Liver (tissue), 8 donors: ENCODE measurements at regions not wholly inside any gene's neighbourhood (a gene's known extent, or its start where the extent isn't known, plus 50 kb on each side); places are given as distances from the start of the nearest gene placed in this dataset.

ENCODE experiments used
- DNase-seq: peaks from one replicate; pipeline ENCODE4 v3.0.0-alpha.2; 2017; ENCODE audit warnings: low spot score
- H3K27ac ChIP-seq, 2 donors: one replicate each; pipeline ENCODE4 v1.7.0; 2013; ENCODE audit warnings: inconsistent platforms in 2 of 2, low read length in 2 of 2, control low read depth in 1 of 2, low read depth in 1 of 2, mild to moderate bottlenecking in 1 of 2
- H3K27me3 ChIP-seq, 4 donors: one replicate each; pipeline versions ENCODE4 v1.6.1 to v1.7.0; 2013; ENCODE audit warnings: low read length in 3 of 4, inconsistent platforms in 1 of 4, mild to moderate bottlenecking in 1 of 4, moderate library complexity in 1 of 4; ENCODE audit not compliant: control insufficient read depth in 4 of 4, insufficient read depth in 4 of 4
- H3K36me3 ChIP-seq, 4 donors: one replicate each; pipeline versions ENCODE4 v1.6.1 to v1.7.0; 2013; ENCODE audit warnings: low read length in 3 of 4, mild to moderate bottlenecking in 3 of 4, low read depth in 1 of 4, moderate library complexity in 1 of 4; ENCODE audit not compliant: control insufficient read depth in 4 of 4, insufficient read depth in 3 of 4
- H3K4me1 ChIP-seq, 4 donors: one replicate each; pipeline versions ENCODE4 v1.6.1 to v1.7.0; 2013; ENCODE audit warnings: low read length in 3 of 4, mild to moderate bottlenecking in 3 of 4, moderate library complexity in 1 of 4; ENCODE audit not compliant: control insufficient read depth in 4 of 4, insufficient read depth in 4 of 4
- H3K4me3 ChIP-seq, 3 donors: one replicate each; pipeline versions ENCODE4 v1.6.1 to v1.7.0; 2013; ENCODE audit warnings: low read length in 3 of 3, control low read depth in 1 of 3, low read depth in 1 of 3, mild to moderate bottlenecking in 1 of 3
- H3K9ac ChIP-seq, 2 donors: one replicate each; pipeline ENCODE4 v1.7.0; 2013; ENCODE audit warnings: low read length in 2 of 2, mild to moderate bottlenecking in 2 of 2, moderate library complexity in 2 of 2, control low read depth in 1 of 2, low read depth in 1 of 2
- H3K9me3 ChIP-seq, 4 donors: one replicate each; pipeline versions ENCODE4 v1.6.1 to v1.7.0; 2013; ENCODE audit warnings: low read length in 3 of 4; ENCODE audit not compliant: control insufficient read depth in 4 of 4
- EGR1 ChIP-seq, 2 donors: IDR thresholded peaks; 2 replicates each; pipeline ENCODE4 v1.6.1; 2016 to 2018; ENCODE audit warnings: antibody characterized with exemption in 2 of 2, low read depth in 2 of 2
- FOXA1 ChIP-seq: IDR thresholded peaks from 2 replicates; pipeline ENCODE4 v1.6.1; 2016; ENCODE audit warnings: antibody characterized with exemption
- FOXA2 ChIP-seq: IDR thresholded peaks from 2 replicates; pipeline ENCODE4 v1.6.1; 2016; ENCODE audit warnings: antibody characterized with exemption
- GABPA ChIP-seq, 2 donors: IDR thresholded peaks in 1 of 2; conservative IDR thresholded peaks in 1 of 2; 2 replicates each; pipeline ENCODE4 v1.6.1; 2016; ENCODE audit warnings: antibody characterized with exemption in 2 of 2, mild to moderate bottlenecking in 1 of 2, moderate library complexity in 1 of 2
- HNF4A ChIP-seq, 2 donors: conservative IDR thresholded peaks; 2 replicates each; pipeline ENCODE4 v1.6.1; 2016; ENCODE audit warnings: antibody characterized with exemption in 2 of 2, mild to moderate bottlenecking in 2 of 2
- HNF4G ChIP-seq: IDR thresholded peaks from 2 replicates; pipeline ENCODE4 v1.6.1; 2016; ENCODE audit warnings: antibody characterized with exemption
- JUND ChIP-seq, 2 donors: IDR thresholded peaks; 2 replicates each; pipeline ENCODE4 v1.6.1; 2016; ENCODE audit warnings: antibody characterized with exemption in 2 of 2
- NR2F2 ChIP-seq: IDR thresholded peaks from 2 replicates; pipeline ENCODE4 v1.6.1; 2016; ENCODE audit warnings: antibody characterized with exemption
- RAD21 ChIP-seq, 2 donors: IDR thresholded peaks; 2 replicates each; pipeline ENCODE4 v1.6.1; 2016; ENCODE audit warnings: antibody characterized with exemption in 2 of 2, mild to moderate bottlenecking in 2 of 2
- RXRA ChIP-seq, 2 donors: IDR thresholded peaks; 2 replicates each; pipeline ENCODE4 v1.6.1; 2017 to 2018; ENCODE audit warnings: antibody characterized with exemption in 2 of 2, mild to moderate bottlenecking in 1 of 2
- SP1 ChIP-seq: IDR thresholded peaks from 2 replicates; pipeline ENCODE4 v1.6.1; 2018; ENCODE audit warnings: antibody characterized with exemption, mild to moderate bottlenecking
- TAF1 ChIP-seq: conservative IDR thresholded peaks from 2 replicates; pipeline ENCODE4 v1.6.1; 2016; ENCODE audit warnings: antibody characterized with exemption, mild to moderate bottlenecking
- YY1 ChIP-seq: IDR thresholded peaks from 2 replicates; pipeline ENCODE4 v1.6.1; 2016; ENCODE audit warnings: antibody characterized with exemption, mild to moderate bottlenecking
- WGBS: extraction: QIAGEN DNeasy Blood & Tissue Kit; methylation state at CpG from one replicate; pipeline ENCODE4 v1.1.7; 2013; 5-methylcytosine and 5-hydroxymethylcytosine counted together
- TF ChIP-seq, protein P1 (sequence below): fragments of 150-350 bp; IDR thresholded peaks from 2 replicates; pipeline ENCODE4 v1.5.1; 2017; ENCODE audit warnings: improper control_type of control experiment, low read depth, low read length; ENCODE audit not compliant: missing input control
- TF ChIP-seq, protein P2 (sequence below): IDR thresholded peaks from 2 replicates; pipeline ENCODE4 v1.6.1; 2016; ENCODE audit warnings: antibody characterized with exemption, mild to moderate bottlenecking
- TF ChIP-seq, protein P3 (sequence below): IDR thresholded peaks from 2 replicates; pipeline ENCODE4 v1.6.1; 2016; ENCODE audit warnings: antibody characterized with exemption
- TF ChIP-seq, protein P4 (sequence below): IDR thresholded peaks from 2 replicates; pipeline ENCODE4 v1.6.1; 2016; ENCODE audit warnings: antibody characterized with exemption
- TF ChIP-seq, protein P5 (sequence below): IDR thresholded peaks from 2 replicates; pipeline ENCODE4 v1.6.1; 2016; ENCODE audit warnings: antibody characterized with exemption
- donor health status: healthy.
- donor health status: healthy.
- donor health status: healthy.
- donor health status: healthy.
- donor health status: healthy.

DNA sequence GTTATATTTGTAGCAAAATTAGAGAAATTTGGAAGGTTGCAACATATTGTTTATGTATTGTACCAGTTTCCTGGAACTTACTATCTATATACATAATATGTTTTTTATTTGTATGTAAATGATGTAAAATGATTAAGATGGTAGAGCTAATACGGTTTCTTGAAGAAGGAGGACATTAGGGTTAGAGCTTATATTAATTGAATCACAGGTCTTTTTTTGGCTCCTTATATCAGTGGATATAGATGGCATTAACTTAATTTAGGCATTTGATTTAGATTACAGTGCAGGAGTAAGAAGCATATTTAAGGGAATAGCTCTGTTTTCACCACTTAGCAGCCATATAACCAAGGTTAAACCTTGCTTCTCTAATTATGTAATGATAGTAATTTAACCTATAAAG, 357.7 kb downstream of the USP25 start:
- Histone ChIP-seq H3K27ac (no peak overlapping the region), H3K36me3 (no peaks in the 10 kb centered on the region), H3K27me3 (no peaks in the 10 kb centered on the region), H3K9ac (no peak overlapping the region), H3K4me3 (no peak overlapping the region), H3K9me3 (no peaks in the 10 kb centered on the region), H3K4me1 (no peaks in the 10 kb centered on the region)
- TF ChIP-seq, protein P1, sequence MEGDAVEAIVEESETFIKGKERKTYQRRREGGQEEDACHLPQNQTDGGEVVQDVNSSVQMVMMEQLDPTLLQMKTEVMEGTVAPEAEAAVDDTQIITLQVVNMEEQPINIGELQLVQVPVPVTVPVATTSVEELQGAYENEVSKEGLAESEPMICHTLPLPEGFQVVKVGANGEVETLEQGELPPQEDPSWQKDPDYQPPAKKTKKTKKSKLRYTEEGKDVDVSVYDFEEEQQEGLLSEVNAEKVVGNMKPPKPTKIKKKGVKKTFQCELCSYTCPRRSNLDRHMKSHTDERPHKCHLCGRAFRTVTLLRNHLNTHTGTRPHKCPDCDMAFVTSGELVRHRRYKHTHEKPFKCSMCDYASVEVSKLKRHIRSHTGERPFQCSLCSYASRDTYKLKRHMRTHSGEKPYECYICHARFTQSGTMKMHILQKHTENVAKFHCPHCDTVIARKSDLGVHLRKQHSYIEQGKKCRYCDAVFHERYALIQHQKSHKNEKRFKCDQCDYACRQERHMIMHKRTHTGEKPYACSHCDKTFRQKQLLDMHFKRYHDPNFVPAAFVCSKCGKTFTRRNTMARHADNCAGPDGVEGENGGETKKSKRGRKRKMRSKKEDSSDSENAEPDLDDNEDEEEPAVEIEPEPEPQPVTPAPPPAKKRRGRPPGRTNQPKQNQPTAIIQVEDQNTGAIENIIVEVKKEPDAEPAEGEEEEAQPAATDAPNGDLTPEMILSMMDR, result no peak
- TF ChIP-seq NR2F2 (no peak), HNF4A (conservative IDR thresholded peaks at IDR 0.05) (no peak), RXRA (IDR thresholded peaks at IDR 0.05) (no peak), EGR1 (IDR thresholded peaks at IDR 0.05; ENCODE audit: low read depth in 2 of 2) (no peak), JUND (IDR thresholded peaks at IDR 0.05) (no peak), FOXA1 (no peak), YY1 (no peak), GABPA (IDR thresholded peaks at IDR 0.05 in 1 of 2, conservative IDR thresholded peaks at IDR 0.05 in 1 of 2) (no peak), RAD21 (IDR thresholded peaks at IDR 0.05) (no peak), TAF1 (no peak), HNF4G (no peak), FOXA2 (no peak), SP1 (no peak)
- TF ChIP-seq, protein P2, sequence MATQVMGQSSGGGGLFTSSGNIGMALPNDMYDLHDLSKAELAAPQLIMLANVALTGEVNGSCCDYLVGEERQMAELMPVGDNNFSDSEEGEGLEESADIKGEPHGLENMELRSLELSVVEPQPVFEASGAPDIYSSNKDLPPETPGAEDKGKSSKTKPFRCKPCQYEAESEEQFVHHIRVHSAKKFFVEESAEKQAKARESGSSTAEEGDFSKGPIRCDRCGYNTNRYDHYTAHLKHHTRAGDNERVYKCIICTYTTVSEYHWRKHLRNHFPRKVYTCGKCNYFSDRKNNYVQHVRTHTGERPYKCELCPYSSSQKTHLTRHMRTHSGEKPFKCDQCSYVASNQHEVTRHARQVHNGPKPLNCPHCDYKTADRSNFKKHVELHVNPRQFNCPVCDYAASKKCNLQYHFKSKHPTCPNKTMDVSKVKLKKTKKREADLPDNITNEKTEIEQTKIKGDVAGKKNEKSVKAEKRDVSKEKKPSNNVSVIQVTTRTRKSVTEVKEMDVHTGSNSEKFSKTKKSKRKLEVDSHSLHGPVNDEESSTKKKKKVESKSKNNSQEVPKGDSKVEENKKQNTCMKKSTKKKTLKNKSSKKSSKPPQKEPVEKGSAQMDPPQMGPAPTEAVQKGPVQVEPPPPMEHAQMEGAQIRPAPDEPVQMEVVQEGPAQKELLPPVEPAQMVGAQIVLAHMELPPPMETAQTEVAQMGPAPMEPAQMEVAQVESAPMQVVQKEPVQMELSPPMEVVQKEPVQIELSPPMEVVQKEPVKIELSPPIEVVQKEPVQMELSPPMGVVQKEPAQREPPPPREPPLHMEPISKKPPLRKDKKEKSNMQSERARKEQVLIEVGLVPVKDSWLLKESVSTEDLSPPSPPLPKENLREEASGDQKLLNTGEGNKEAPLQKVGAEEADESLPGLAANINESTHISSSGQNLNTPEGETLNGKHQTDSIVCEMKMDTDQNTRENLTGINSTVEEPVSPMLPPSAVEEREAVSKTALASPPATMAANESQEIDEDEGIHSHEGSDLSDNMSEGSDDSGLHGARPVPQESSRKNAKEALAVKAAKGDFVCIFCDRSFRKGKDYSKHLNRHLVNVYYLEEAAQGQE, result no peak
- TF ChIP-seq, protein P3, sequence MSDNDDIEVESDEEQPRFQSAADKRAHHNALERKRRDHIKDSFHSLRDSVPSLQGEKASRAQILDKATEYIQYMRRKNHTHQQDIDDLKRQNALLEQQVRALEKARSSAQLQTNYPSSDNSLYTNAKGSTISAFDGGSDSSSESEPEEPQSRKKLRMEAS, result no peak
- TF ChIP-seq, protein P4, sequence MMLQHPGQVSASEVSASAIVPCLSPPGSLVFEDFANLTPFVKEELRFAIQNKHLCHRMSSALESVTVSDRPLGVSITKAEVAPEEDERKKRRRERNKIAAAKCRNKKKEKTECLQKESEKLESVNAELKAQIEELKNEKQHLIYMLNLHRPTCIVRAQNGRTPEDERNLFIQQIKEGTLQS, result no peak
- TF ChIP-seq, protein P5, sequence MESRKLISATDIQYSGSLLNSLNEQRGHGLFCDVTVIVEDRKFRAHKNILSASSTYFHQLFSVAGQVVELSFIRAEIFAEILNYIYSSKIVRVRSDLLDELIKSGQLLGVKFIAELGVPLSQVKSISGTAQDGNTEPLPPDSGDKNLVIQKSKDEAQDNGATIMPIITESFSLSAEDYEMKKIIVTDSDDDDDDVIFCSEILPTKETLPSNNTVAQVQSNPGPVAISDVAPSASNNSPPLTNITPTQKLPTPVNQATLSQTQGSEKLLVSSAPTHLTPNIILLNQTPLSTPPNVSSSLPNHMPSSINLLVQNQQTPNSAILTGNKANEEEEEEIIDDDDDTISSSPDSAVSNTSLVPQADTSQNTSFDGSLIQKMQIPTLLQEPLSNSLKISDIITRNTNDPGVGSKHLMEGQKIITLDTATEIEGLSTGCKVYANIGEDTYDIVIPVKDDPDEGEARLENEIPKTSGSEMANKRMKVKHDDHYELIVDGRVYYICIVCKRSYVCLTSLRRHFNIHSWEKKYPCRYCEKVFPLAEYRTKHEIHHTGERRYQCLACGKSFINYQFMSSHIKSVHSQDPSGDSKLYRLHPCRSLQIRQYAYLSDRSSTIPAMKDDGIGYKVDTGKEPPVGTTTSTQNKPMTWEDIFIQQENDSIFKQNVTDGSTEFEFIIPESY, result no peak
- no peak for DNase-seq
- 95% methylated on average over 1 of the region's 1 CpG for WGBS

DNA sequence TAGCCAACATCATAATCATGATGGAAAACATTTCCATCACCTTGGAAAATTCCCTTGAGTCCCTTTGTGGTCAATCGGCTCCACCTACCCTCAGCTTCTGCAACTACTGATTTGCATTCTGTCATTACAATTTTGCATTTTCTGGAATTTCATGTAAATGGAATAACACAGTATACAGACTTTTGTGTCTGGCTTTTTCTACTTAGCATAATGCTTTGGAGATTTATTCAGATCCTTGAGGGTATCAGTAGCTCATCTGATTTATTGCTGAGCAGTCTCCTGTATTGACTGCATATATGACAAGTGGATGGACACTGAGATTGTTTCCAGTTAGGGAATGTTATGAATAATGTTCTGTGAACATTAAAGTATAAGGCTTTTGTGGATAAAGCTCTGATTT, 358.3 kb downstream of the USP25 start:
- Histone ChIP-seq H3K4me1 (no peaks in the 10 kb centered on the region), H3K27me3 (no peaks in the 10 kb centered on the region), H3K9me3 (no peaks in the 10 kb centered on the region), H3K9ac (no peak overlapping the region), H3K27ac (no peak overlapping the region), H3K36me3 (no peaks in the 10 kb centered on the region), H3K4me3 (no peak overlapping the region)
- DNase-seq, result no peak
- WGBS, result 94% methylated on average over 1 of the region's 1 CpG
- no peak for TF ChIP-seq FOXA2
- TF ChIP-seq YY1, result no peak
- TF ChIP-seq, protein P3, result no peak
- TF ChIP-seq, protein P5, result no peak
- TF ChIP-seq, protein P4, result no peak
- TF ChIP-seq RXRA (IDR thresholded peaks at IDR 0.05), result no peak
- TF ChIP-seq EGR1 (IDR thresholded peaks at IDR 0.05; ENCODE audit: low read depth in 2 of 2), result no peak
- no peak for TF ChIP-seq JUND (IDR thresholded peaks at IDR 0.05)
- TF ChIP-seq TAF1, result no peak
- TF ChIP-seq GABPA (IDR thresholded peaks at IDR 0.05 in 1 of 2, conservative IDR thresholded peaks at IDR 0.05 in 1 of 2), result no peak
- TF ChIP-seq RAD21 (IDR thresholded peaks at IDR 0.05), result no peak
- TF ChIP-seq HNF4G, result no peak
- TF ChIP-seq SP1, result no peak
- TF ChIP-seq HNF4A (conservative IDR thresholded peaks at IDR 0.05), result no peak
